GM12874 (cell line): ENCODE measurements at regions not wholly inside any gene's neighbourhood (a gene's known extent, or its start where the extent isn't known, plus 50 kb on each side); places are given as distances from the start of the nearest gene placed in this dataset.

Experiments
- TF ChIP-seq, protein P1 (sequence below): IDR thresholded peaks from 2 replicates; pipeline ENCODE4 v1.5.1; 2011; ENCODE audit warnings: low read depth, mild to moderate bottlenecking, control low read depth, low read length, moderate library complexity; ENCODE audit not compliant: insufficient read depth

GRCh38 chr2:145356056-145356455 is 836.1 kb upstream of the ZEB2 start:
- TF ChIP-seq, protein P1, sequence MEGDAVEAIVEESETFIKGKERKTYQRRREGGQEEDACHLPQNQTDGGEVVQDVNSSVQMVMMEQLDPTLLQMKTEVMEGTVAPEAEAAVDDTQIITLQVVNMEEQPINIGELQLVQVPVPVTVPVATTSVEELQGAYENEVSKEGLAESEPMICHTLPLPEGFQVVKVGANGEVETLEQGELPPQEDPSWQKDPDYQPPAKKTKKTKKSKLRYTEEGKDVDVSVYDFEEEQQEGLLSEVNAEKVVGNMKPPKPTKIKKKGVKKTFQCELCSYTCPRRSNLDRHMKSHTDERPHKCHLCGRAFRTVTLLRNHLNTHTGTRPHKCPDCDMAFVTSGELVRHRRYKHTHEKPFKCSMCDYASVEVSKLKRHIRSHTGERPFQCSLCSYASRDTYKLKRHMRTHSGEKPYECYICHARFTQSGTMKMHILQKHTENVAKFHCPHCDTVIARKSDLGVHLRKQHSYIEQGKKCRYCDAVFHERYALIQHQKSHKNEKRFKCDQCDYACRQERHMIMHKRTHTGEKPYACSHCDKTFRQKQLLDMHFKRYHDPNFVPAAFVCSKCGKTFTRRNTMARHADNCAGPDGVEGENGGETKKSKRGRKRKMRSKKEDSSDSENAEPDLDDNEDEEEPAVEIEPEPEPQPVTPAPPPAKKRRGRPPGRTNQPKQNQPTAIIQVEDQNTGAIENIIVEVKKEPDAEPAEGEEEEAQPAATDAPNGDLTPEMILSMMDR = no peak

GRCh38 chr2:145352484-145352883 is 832.6 kb upstream of the ZEB2 start:
- TF ChIP-seq, protein P1 = no peak

DNA sequence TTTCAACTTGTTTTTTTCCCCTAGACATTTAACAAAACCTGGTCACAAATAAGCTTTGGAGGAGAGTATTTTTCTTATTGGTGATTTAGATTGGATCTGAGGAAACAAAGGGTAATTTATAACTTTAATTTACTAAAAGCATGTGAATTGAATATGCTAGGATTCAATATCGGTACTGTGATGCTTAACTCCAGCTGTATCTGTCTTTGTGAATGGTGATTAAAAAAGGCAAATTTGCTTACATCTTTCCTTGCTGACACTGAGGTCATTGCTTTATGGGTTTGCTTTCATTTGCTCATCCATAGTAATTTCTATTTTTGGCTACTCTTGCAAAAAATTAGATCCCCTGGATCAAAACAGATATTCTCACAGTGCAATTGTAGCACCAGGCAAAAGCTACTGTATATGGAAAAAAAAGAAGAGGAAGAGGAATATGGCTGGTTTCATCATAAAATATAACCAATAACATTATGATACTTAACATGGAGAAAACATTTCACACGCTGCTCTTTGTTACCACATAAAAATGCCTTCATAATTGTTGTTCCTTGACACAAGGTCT is 832.0 kb upstream of the ZEB2 start:
- TF ChIP-seq, protein P1 = no peak

GRCh38 chr2:145350011-145350410 is 830.1 kb upstream of the ZEB2 start:
- TF ChIP-seq, protein P1 = no peak

GRCh38 chr2:145344076-145344724 is 824.3 kb upstream of the ZEB2 start:
- TF ChIP-seq, protein P1 = no peak

DNA sequence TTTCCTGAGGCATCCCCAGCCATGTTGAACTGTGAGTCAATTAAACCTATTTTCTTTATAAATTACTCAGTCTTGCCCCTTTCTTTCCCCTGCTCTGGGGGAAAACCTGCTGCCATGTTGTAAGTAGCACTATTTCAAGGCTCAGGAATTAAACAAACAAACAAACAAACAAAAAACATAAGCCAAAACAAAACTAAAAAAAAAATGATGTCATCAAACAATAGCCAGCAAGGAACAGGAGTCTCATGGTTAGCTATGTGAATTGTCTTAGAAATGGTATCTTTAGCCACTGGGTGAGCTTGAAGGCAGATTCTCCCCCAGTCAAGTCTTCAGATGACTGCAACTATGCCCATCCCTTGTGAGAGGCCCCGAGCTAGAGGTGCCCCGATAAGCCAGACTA is 823.4 kb upstream of the ZEB2 start:
- TF ChIP-seq, protein P1 = no peak

GRCh38 chr2:145341536-145341935 is 821.6 kb upstream of the ZEB2 start:
- TF ChIP-seq, protein P1 = no peak
